ENCODE measurements at regions not wholly inside any gene's neighbourhood (a gene's known extent, or its start where the extent isn't known, plus 50 kb on each side); places are given as distances from the start of the nearest gene placed in this dataset.

DNA sequence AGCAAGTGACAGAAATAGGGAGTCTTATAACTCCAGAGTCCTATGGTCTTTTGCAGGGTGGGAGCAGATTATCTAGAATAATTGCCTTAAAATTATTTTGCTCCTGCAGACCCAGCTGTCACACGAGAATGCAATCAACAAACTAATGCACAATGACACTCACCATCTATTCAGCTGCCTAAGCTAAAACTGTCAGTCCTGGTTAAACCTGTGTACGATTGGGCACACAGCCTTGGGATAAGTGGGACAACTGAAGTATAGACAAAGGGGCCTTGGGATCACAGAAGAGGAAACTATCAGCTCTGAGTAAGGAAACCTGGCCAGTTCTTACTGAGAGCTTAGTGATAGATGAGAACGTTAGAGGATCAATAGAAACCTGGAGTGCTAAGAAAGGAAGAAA lies 595.9 kb upstream of the KIRREL3 start:
- TF ChIP-seq CREB5 (CRISPR knock-in tag; IDR thresholded peaks at IDR 0.05; ENCODE audit: low read depth) (no peak), ZFP3 (CRISPR knock-in tag; IDR thresholded peaks at IDR 0.05) (no peak)
- no peak for ATAC-seq

GRCh38 chr11:127592371-127592770 lies 591.8 kb upstream of the KIRREL3 start:
- ATAC-seq: no peak
- TF ChIP-seq TSHZ2 (CRISPR knock-in tag; IDR thresholded peaks at IDR 0.05) (no peak), ARNTL (CRISPR knock-in tag; IDR thresholded peaks at IDR 0.05; ENCODE audit: borderline replicate concordance, low read depth) (no peak), CSRNP3 (CRISPR knock-in tag; IDR thresholded peaks at IDR 0.05) (no peak), ZNF70 (CRISPR knock-in tag; IDR thresholded peaks at IDR 0.05) (no peak), TCF4 (CRISPR knock-in tag; IDR thresholded peaks at IDR 0.05; ENCODE audit: borderline replicate concordance) (no peak), ESRRG (CRISPR knock-in tag; IDR thresholded peaks at IDR 0.05) (no peak), BACH2 (CRISPR knock-in tag; IDR thresholded peaks at IDR 0.05; ENCODE audit: borderline replicate concordance) (no peak), ZNF565 (CRISPR knock-in tag; conservative IDR thresholded peaks at IDR 0.05; ENCODE audit: low read depth) (no peak), OSR1 (CRISPR knock-in tag; IDR thresholded peaks at IDR 0.05) (no peak), ZFP30 (CRISPR knock-in tag; IDR thresholded peaks at IDR 0.05) (no peak), CREB5 (CRISPR knock-in tag; IDR thresholded peaks at IDR 0.05; ENCODE audit: low read depth) (no peak), PATZ1 (CRISPR knock-in tag; IDR thresholded peaks at IDR 0.05; ENCODE audit: borderline replicate concordance) (no peak), CSDC2 (CRISPR knock-in tag; IDR thresholded peaks at IDR 0.05) (no peak), GLIS3 (CRISPR knock-in tag; IDR thresholded peaks at IDR 0.05) (no peak), PPARA (CRISPR knock-in tag; IDR thresholded peaks at IDR 0.05; ENCODE audit: borderline replicate concordance) (no peak), ISL1 (CRISPR knock-in tag; IDR thresholded peaks at IDR 0.05) (no peak), ZNF8 (CRISPR knock-in tag; IDR thresholded peaks at IDR 0.05) (no peak)

- TF ChIP-seq, protein P1, sequence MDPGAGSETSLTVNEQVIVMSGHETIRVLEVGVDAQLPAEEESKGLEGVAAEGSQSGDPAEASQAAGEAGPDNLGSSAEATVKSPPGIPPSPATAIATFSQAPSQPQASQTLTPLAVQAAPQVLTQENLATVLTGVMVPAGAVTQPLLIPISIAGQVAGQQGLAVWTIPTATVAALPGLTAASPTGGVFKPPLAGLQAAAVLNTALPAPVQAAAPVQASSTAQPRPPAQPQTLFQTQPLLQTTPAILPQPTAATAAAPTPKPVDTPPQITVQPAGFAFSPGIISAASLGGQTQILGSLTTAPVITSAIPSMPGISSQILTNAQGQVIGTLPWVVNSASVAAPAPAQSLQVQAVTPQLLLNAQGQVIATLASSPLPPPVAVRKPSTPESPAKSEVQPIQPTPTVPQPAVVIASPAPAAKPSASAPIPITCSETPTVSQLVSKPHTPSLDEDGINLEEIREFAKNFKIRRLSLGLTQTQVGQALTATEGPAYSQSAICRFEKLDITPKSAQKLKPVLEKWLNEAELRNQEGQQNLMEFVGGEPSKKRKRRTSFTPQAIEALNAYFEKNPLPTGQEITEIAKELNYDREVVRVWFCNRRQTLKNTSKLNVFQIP (CRISPR knock-in tag; IDR thresholded peaks at IDR 0.05; ENCODE audit: borderline replicate concordance, low read depth): no peak
- TF ChIP-seq RARB (CRISPR knock-in tag; IDR thresholded peaks at IDR 0.05): no peak
- ATAC-seq: no peak
Measured at GRCh38 chr11:127590314-127590713, 589.7 kb upstream of the KIRREL3 start.
